GM12878 (cell line): ENCODE measurements at regions not wholly inside any gene's neighbourhood (a gene's known extent, or its start where the extent isn't known, plus 50 kb on each side); places are given as distances from the start of the nearest gene placed in this dataset.

ENCODE experiments used
- BHLHE40 ChIP-seq, 2 experiments: fragments of 450-650 bp in 1 of 2; IDR thresholded peaks; 2 replicates each; pipeline ENCODE4 v1.6.1; 2011 to 2017; ENCODE audit warnings: low read depth in 2 of 2, borderline replicate concordance in 1 of 2, improper control_type of control experiment in 1 of 2, low read length in 1 of 2, mild to moderate bottlenecking in 1 of 2
- CBX5 ChIP-seq: sonication (generic); IDR thresholded peaks from 2 replicates; pipeline ENCODE4 v1.6.1; 2016; ENCODE audit warnings: low read depth, moderate library complexity, mild to moderate bottlenecking, inconsistent platforms
- FOXK2 ChIP-seq: fragments of 450-650 bp; IDR thresholded peaks from 2 replicates; pipeline ENCODE4 v1.6.1; 2017; ENCODE audit warnings: mild to moderate bottlenecking, moderate library complexity
- JUNB ChIP-seq: IDR thresholded peaks from 2 replicates; pipeline ENCODE4 v1.6.1; 2016; ENCODE audit warnings: antibody characterized with exemption, mild to moderate bottlenecking
- NRF1 ChIP-seq: conservative IDR thresholded peaks from 2 replicates; pipeline ENCODE4 v1.6.1; 2011; ENCODE audit warnings: mild to moderate bottlenecking, low read depth, low read length, improper control_type of control experiment
- PML ChIP-seq: IDR thresholded peaks from 2 replicates; pipeline ENCODE4 v1.6.1; 2012; ENCODE audit warnings: low read length, inconsistent platforms
- SMAD1 ChIP-seq: fragments of 450-650 bp; IDR thresholded peaks from 2 replicates; pipeline ENCODE4 v1.6.1; 2018; ENCODE audit warnings: mild to moderate bottlenecking, low read depth; ENCODE audit not compliant: partially characterized antibody
- SREBF1 ChIP-seq: IDR thresholded peaks from 2 replicates; pipeline ENCODE4 v1.6.1; 2012; ENCODE audit warnings: mild to moderate bottlenecking, low read length
- ZNF217 ChIP-seq: fragments of 450-650 bp; IDR thresholded peaks from 2 replicates; pipeline ENCODE4 v1.6.1; 2017; ENCODE audit warnings: antibody characterized with exemption, mild to moderate bottlenecking
- TF ChIP-seq, protein P1 (sequence below): fragments of 450-650 bp; IDR thresholded peaks from 2 replicates; pipeline ENCODE4 v1.6.1; 2018; ENCODE audit warnings: mild to moderate bottlenecking, low read depth, moderate library complexity; ENCODE audit not compliant: partially characterized antibody
- TF ChIP-seq, protein P2 (sequence below): fragments of 450-650 bp; IDR thresholded peaks from 2 replicates; pipeline ENCODE4 v1.6.1; 2016; ENCODE audit warnings: mild to moderate bottlenecking
- TF ChIP-seq, protein P3 (sequence below): fragments of 450-650 bp; formaldehyde crosslinking; IDR thresholded peaks from 2 replicates; pipeline ENCODE4 v1.4.0; 2020; ENCODE audit warnings: mild to moderate bottlenecking, moderate library complexity

DNA sequence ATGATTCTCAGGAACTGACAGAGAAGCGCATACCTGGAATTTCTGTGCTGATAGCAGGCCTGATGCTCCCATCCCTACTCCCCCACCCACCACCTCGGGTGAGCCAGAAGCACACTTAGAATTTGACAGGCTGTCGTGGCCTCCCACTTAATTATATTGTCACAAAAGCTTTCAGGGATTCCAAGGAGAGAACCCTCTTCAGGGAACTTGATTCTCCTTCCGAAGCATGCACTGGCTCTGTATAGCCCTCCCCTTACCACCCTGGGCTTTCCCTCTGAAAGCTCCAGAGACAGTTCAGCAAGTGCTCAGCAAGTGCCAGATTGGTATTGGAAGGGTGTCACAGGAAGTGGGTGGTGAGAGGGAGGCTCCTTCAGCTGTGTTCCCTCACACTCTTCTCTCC, 252.5 kb upstream of the SIX2 start (continued):
- TF ChIP-seq, protein P1, sequence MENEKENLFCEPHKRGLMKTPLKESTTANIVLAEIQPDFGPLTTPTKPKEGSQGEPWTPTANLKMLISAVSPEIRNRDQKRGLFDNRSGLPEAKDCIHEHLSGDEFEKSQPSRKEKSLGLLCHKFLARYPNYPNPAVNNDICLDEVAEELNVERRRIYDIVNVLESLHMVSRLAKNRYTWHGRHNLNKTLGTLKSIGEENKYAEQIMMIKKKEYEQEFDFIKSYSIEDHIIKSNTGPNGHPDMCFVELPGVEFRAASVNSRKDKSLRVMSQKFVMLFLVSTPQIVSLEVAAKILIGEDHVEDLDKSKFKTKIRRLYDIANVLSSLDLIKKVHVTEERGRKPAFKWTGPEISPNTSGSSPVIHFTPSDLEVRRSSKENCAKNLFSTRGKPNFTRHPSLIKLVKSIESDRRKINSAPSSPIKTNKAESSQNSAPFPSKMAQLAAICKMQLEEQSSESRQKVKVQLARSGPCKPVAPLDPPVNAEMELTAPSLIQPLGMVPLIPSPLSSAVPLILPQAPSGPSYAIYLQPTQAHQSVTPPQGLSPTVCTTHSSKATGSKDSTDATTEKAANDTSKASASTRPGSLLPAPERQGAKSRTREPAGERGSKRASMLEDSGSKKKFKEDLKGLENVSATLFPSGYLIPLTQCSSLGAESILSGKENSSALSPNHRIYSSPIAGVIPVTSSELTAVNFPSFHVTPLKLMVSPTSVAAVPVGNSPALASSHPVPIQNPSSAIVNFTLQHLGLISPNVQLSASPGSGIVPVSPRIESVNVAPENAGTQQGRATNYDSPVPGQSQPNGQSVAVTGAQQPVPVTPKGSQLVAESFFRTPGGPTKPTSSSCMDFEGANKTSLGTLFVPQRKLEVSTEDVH, result no peak
- TF ChIP-seq JUNB, result no peak
- no peak for TF ChIP-seq ZNF217
- TF ChIP-seq NRF1, result no peak
- TF ChIP-seq SMAD1, result no peak
- TF ChIP-seq, protein P2, sequence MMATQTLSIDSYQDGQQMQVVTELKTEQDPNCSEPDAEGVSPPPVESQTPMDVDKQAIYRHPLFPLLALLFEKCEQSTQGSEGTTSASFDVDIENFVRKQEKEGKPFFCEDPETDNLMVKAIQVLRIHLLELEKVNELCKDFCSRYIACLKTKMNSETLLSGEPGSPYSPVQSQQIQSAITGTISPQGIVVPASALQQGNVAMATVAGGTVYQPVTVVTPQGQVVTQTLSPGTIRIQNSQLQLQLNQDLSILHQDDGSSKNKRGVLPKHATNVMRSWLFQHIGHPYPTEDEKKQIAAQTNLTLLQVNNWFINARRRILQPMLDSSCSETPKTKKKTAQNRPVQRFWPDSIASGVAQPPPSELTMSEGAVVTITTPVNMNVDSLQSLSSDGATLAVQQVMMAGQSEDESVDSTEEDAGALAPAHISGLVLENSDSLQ, result no peak
- TF ChIP-seq CBX5, result no peak
- no peak for TF ChIP-seq FOXK2
- no peak for TF ChIP-seq SREBF1
- TF ChIP-seq, protein P3, sequence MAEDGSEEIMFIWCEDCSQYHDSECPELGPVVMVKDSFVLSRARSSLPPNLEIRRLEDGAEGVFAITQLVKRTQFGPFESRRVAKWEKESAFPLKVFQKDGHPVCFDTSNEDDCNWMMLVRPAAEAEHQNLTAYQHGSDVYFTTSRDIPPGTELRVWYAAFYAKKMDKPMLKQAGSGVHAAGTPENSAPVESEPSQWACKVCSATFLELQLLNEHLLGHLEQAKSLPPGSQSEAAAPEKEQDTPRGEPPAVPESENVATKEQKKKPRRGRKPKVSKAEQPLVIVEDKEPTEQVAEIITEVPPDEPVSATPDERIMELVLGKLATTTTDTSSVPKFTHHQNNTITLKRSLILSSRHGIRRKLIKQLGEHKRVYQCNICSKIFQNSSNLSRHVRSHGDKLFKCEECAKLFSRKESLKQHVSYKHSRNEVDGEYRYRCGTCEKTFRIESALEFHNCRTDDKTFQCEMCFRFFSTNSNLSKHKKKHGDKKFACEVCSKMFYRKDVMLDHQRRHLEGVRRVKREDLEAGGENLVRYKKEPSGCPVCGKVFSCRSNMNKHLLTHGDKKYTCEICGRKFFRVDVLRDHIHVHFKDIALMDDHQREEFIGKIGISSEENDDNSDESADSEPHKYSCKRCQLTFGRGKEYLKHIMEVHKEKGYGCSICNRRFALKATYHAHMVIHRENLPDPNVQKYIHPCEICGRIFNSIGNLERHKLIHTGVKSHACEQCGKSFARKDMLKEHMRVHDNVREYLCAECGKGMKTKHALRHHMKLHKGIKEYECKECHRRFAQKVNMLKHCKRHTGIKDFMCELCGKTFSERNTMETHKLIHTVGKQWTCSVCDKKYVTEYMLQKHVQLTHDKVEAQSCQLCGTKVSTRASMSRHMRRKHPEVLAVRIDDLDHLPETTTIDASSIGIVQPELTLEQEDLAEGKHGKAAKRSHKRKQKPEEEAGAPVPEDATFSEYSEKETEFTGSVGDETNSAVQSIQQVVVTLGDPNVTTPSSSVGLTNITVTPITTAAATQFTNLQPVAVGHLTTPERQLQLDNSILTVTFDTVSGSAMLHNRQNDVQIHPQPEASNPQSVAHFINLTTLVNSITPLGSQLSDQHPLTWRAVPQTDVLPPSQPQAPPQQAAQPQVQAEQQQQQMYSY (CRISPR knock-in tag), result no peak
- TF ChIP-seq BHLHE40 (IDR thresholded peaks at IDR 0.05; ENCODE audit: borderline replicate concordance in 1 of 2, low read depth in 2 of 2, low read length in 1 of 2), result no peak
- no peak for TF ChIP-seq PML
